ENCODE measurements at regions not wholly inside any gene's neighbourhood (a gene's known extent, or its start where the extent isn't known, plus 50 kb on each side); places are given as distances from the start of the nearest gene placed in this dataset.

DNA sequence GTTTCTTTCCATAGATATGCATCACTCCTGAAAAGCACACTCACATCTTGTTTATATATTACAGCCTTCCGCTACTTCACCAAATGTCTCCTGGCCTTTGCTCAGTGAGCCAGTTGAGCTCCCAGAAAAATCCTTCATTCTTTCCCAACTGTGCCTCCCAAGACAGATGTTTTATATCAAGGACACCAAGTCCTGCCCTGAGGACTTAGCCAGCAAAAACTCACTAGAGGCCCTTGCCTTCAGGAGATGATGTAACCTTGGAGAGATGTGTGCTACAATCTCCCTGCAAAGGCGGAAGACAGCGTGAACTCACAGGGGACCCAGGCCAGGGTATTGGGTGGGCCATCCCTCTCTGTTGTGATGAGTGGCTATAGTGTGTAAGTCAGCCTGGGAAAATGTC, 86.1 kb upstream of the CTAGE1 start:
- TF ChIP-seq, protein P1, sequence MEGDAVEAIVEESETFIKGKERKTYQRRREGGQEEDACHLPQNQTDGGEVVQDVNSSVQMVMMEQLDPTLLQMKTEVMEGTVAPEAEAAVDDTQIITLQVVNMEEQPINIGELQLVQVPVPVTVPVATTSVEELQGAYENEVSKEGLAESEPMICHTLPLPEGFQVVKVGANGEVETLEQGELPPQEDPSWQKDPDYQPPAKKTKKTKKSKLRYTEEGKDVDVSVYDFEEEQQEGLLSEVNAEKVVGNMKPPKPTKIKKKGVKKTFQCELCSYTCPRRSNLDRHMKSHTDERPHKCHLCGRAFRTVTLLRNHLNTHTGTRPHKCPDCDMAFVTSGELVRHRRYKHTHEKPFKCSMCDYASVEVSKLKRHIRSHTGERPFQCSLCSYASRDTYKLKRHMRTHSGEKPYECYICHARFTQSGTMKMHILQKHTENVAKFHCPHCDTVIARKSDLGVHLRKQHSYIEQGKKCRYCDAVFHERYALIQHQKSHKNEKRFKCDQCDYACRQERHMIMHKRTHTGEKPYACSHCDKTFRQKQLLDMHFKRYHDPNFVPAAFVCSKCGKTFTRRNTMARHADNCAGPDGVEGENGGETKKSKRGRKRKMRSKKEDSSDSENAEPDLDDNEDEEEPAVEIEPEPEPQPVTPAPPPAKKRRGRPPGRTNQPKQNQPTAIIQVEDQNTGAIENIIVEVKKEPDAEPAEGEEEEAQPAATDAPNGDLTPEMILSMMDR (conservative IDR thresholded peaks at IDR 0.05; ENCODE audit: low read depth, low read length), result no peak
- TF ChIP-seq EZH2 (IDR thresholded peaks at IDR 0.05; ENCODE audit: borderline replicate concordance, low read depth, low read length, poor library complexity, severe bottlenecking), result no peak
